ENCODE measurements at regions not wholly inside any gene's neighbourhood (a gene's known extent, or its start where the extent isn't known, plus 50 kb on each side); places are given as distances from the start of the nearest gene placed in this dataset.

DNA sequence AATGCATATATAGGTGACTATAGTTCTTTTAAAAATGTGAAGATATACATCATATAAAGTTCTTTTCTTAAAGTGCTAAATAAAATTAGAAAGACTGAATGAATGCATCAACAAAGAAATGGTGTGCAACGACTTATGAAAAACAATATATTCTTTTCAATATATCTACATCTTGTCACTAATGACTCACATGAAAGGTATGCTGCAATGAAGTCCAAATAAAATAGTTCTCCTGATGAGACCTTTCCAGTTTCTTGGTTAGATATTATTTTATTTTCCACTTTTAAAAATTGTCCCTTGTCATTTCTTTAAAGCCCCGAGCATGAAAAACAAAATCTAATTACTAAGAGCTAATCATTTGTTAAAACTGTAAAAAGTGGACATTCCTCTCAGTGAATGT is 462.1 kb downstream of the PCDH11X start:
- TF ChIP-seq, protein P1, sequence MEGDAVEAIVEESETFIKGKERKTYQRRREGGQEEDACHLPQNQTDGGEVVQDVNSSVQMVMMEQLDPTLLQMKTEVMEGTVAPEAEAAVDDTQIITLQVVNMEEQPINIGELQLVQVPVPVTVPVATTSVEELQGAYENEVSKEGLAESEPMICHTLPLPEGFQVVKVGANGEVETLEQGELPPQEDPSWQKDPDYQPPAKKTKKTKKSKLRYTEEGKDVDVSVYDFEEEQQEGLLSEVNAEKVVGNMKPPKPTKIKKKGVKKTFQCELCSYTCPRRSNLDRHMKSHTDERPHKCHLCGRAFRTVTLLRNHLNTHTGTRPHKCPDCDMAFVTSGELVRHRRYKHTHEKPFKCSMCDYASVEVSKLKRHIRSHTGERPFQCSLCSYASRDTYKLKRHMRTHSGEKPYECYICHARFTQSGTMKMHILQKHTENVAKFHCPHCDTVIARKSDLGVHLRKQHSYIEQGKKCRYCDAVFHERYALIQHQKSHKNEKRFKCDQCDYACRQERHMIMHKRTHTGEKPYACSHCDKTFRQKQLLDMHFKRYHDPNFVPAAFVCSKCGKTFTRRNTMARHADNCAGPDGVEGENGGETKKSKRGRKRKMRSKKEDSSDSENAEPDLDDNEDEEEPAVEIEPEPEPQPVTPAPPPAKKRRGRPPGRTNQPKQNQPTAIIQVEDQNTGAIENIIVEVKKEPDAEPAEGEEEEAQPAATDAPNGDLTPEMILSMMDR (conservative IDR thresholded peaks at IDR 0.05; ENCODE audit: low read depth in 2 of 2), result no peak
- TF ChIP-seq POLR2AphosphoS5 (IDR thresholded peaks at IDR 0.05; ENCODE audit: low read depth), result no peak
- no peak for TF ChIP-seq EZH2 (IDR thresholded peaks at IDR 0.05; ENCODE audit: low read depth, unreplicated experiment)
- TF ChIP-seq, protein P2, sequence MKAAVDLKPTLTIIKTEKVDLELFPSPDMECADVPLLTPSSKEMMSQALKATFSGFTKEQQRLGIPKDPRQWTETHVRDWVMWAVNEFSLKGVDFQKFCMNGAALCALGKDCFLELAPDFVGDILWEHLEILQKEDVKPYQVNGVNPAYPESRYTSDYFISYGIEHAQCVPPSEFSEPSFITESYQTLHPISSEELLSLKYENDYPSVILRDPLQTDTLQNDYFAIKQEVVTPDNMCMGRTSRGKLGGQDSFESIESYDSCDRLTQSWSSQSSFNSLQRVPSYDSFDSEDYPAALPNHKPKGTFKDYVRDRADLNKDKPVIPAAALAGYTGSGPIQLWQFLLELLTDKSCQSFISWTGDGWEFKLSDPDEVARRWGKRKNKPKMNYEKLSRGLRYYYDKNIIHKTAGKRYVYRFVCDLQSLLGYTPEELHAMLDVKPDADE (IDR thresholded peaks at IDR 0.05), result no peak
- TF ChIP-seq ZNF114 (CRISPR knock-in tag; IDR thresholded peaks at IDR 0.05), result no peak
- TF ChIP-seq, protein P3, sequence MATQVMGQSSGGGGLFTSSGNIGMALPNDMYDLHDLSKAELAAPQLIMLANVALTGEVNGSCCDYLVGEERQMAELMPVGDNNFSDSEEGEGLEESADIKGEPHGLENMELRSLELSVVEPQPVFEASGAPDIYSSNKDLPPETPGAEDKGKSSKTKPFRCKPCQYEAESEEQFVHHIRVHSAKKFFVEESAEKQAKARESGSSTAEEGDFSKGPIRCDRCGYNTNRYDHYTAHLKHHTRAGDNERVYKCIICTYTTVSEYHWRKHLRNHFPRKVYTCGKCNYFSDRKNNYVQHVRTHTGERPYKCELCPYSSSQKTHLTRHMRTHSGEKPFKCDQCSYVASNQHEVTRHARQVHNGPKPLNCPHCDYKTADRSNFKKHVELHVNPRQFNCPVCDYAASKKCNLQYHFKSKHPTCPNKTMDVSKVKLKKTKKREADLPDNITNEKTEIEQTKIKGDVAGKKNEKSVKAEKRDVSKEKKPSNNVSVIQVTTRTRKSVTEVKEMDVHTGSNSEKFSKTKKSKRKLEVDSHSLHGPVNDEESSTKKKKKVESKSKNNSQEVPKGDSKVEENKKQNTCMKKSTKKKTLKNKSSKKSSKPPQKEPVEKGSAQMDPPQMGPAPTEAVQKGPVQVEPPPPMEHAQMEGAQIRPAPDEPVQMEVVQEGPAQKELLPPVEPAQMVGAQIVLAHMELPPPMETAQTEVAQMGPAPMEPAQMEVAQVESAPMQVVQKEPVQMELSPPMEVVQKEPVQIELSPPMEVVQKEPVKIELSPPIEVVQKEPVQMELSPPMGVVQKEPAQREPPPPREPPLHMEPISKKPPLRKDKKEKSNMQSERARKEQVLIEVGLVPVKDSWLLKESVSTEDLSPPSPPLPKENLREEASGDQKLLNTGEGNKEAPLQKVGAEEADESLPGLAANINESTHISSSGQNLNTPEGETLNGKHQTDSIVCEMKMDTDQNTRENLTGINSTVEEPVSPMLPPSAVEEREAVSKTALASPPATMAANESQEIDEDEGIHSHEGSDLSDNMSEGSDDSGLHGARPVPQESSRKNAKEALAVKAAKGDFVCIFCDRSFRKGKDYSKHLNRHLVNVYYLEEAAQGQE (IDR thresholded peaks at IDR 0.05; ENCODE audit: unreplicated experiment), result no peak
- no peak for TF ChIP-seq NANOG (IDR thresholded peaks at IDR 0.05; ENCODE audit: borderline replicate concordance)
- TF ChIP-seq CREB1 (CRISPR knock-in tag; IDR thresholded peaks at IDR 0.05; ENCODE audit: low read depth), result no peak
- no peak for TF ChIP-seq EZH2phosphoT487 (IDR thresholded peaks at IDR 0.05; ENCODE audit: unreplicated experiment)
- TF ChIP-seq JUNB (IDR thresholded peaks at IDR 0.05; ENCODE audit: unreplicated experiment), result no peak
- TF ChIP-seq, protein P4, sequence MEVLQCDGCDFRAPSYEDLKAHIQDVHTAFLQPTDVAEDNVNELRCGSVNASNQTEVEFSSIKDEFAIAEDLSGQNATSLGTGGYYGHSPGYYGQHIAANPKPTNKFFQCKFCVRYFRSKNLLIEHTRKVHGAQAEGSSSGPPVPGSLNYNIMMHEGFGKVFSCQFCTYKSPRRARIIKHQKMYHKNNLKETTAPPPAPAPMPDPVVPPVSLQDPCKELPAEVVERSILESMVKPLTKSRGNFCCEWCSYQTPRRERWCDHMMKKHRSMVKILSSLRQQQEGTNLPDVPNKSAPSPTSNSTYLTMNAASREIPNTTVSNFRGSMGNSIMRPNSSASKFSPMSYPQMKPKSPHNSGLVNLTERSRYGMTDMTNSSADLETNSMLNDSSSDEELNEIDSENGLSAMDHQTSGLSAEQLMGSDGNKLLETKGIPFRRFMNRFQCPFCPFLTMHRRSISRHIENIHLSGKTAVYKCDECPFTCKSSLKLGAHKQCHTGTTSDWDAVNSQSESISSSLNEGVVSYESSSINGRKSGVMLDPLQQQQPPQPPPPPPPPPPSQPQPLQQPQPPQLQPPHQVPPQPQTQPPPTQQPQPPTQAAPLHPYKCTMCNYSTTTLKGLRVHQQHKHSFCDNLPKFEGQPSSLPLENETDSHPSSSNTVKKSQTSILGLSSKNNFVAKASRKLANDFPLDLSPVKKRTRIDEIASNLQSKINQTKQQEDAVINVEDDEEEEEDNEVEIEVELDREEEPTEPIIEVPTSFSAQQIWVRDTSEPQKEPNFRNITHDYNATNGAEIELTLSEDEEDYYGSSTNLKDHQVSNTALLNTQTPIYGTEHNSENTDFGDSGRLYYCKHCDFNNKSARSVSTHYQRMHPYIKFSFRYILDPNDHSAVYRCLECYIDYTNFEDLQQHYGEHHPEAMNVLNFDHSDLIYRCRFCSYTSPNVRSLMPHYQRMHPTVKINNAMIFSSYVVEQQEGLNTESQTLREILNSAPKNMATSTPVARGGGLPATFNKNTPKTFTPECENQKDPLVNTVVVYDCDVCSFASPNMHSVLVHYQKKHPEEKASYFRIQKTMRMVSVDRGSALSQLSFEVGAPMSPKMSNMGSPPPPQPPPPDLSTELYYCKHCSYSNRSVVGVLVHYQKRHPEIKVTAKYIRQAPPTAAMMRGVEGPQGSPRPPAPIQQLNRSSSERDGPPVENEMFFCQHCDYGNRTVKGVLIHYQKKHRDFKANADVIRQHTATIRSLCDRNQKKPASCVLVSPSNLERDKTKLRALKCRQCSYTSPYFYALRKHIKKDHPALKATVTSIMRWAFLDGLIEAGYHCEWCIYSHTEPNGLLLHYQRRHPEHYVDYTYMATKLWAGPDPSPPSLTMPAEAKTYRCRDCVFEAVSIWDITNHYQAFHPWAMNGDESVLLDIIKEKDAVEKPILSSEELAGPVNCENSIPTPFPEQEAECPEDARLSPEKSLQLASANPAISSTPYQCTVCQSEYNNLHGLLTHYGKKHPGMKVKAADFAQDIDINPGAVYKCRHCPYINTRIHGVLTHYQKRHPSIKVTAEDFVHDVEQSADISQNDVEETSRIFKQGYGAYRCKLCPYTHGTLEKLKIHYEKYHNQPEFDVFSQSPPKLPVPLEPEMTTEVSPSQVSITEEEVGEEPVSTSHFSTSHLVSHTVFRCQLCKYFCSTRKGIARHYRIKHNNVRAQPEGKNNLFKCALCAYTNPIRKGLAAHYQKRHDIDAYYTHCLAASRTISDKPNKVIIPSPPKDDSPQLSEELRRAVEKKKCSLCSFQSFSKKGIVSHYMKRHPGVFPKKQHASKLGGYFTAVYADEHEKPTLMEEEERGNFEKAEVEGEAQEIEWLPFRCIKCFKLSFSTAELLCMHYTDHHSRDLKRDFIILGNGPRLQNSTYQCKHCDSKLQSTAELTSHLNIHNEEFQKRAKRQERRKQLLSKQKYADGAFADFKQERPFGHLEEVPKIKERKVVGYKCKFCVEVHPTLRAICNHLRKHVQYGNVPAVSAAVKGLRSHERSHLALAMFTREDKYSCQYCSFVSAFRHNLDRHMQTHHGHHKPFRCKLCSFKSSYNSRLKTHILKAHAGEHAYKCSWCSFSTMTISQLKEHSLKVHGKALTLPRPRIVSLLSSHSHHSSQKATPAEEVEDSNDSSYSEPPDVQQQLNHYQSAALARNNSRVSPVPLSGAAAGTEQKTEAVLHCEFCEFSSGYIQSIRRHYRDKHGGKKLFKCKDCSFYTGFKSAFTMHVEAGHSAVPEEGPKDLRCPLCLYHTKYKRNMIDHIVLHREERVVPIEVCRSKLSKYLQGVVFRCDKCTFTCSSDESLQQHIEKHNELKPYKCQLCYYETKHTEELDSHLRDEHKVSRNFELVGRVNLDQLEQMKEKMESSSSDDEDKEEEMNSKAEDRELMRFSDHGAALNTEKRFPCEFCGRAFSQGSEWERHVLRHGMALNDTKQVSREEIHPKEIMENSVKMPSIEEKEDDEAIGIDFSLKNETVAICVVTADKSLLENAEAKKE (CRISPR knock-in tag; IDR thresholded peaks at IDR 0.05), result no peak
